Retinal pigment epithelial cell (primary cell): ENCODE measurements at regions not wholly inside any gene's neighbourhood (a gene's known extent, or its start where the extent isn't known, plus 50 kb on each side); places are given as distances from the start of the nearest gene placed in this dataset.

Experiments used
- DNase-seq: peaks from one replicate; pipeline ENCODE4 v3.0.0-alpha.2; 2010; ENCODE audit warnings: low read depth
- H3K4me3 ChIP-seq: 2 replicates; pipeline ENCODE4 v1.5.1; 2011; ENCODE audit warnings: mild to moderate bottlenecking, low read length, control low read depth, moderate library complexity
- TF ChIP-seq, protein P1 (sequence below): conservative IDR thresholded peaks from 2 replicates; pipeline ENCODE4 v1.5.1; 2011; ENCODE audit warnings: low read depth, low read length, control low read depth, inconsistent platforms

DNA sequence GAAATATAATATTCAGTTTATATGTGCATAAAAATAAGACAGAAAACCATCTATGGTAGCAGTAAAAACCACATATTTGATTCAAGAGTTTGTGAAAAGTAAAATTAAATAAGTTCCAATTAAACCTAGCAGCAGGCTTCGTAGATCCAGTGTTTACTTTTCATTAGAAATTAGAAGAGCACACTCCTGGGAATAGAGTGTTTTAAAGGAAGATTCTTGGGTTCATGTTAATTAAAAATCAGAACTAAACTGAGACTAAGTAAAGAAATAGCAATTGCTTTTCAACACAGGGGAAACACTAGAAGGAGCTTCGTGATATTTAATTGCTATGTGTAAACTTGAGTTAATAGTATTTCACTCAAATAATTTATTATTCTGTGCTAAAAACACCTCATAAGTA, 1097.8 kb upstream of the CDH18 start:
- no peak overlapping the region for H3K4me3 ChIP-seq
- no peak for DNase-seq
- TF ChIP-seq, protein P1, sequence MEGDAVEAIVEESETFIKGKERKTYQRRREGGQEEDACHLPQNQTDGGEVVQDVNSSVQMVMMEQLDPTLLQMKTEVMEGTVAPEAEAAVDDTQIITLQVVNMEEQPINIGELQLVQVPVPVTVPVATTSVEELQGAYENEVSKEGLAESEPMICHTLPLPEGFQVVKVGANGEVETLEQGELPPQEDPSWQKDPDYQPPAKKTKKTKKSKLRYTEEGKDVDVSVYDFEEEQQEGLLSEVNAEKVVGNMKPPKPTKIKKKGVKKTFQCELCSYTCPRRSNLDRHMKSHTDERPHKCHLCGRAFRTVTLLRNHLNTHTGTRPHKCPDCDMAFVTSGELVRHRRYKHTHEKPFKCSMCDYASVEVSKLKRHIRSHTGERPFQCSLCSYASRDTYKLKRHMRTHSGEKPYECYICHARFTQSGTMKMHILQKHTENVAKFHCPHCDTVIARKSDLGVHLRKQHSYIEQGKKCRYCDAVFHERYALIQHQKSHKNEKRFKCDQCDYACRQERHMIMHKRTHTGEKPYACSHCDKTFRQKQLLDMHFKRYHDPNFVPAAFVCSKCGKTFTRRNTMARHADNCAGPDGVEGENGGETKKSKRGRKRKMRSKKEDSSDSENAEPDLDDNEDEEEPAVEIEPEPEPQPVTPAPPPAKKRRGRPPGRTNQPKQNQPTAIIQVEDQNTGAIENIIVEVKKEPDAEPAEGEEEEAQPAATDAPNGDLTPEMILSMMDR = no peak

DNA sequence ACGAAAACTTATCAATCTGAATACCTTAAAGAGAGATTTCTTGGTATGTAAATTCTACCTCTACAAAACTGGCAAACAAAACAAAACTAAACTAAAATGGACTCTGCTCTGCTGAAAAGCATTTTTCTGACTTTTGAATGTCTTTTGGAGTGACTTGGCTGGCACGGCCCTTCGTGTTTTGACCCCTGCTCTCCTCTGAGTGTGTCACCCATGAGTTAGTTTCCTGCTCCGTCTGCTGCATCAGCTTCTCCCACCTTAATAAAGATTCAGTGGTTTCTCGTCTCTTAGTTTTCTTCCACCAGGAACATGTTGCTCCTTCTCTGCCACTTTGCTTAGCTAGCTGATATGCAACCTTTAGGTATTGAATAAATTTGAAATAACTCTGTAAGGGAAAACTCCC, 1084.0 kb upstream of the CDH18 start:
- TF ChIP-seq, protein P1 = no peak
- H3K4me3 ChIP-seq = no peak overlapping the region
- no peak for DNase-seq

DNA sequence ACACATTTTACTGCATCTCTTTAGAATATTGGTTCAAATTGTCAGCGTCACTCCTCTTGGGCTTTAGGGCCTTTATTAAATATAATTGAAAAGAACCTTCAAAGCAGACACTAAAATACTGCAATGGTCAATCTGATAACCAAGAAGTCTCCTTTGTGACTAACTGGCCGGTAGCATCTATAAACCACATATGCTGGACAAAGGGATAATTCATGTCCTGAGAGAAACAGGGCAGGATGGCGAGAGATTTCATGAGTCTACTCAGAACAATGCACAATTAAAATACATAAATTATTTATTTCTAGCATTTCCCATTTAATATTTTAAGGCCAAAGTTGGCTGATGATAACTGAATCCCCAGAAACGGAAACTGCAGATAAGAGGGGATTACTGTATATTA, 1083.4 kb upstream of the CDH18 start:
- no peak for DNase-seq
- H3K4me3 ChIP-seq = no peak overlapping the region
- TF ChIP-seq, protein P1 = no peak

DNA sequence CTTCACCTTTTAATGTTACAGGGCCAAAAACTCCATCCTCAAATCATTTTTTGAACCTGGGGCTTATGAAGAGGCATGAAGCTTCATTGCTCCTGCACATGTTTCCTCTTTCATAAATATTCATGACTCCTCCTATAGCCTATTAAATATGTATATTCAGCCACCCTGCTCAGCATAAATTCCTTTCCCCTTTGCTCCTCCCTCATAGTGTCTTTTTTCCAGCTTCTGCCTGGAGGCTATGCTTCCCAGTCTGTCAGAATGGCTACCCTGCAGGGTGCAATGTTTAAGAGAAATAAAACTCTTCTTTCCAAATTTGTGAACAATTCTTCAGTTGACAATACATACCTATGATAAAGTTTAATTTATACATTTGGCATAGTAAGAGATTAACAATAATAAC, 1082.9 kb upstream of the CDH18 start:
- DNase-seq = no peak
- TF ChIP-seq, protein P1 = no peak
- no peak overlapping the region for H3K4me3 ChIP-seq

DNA sequence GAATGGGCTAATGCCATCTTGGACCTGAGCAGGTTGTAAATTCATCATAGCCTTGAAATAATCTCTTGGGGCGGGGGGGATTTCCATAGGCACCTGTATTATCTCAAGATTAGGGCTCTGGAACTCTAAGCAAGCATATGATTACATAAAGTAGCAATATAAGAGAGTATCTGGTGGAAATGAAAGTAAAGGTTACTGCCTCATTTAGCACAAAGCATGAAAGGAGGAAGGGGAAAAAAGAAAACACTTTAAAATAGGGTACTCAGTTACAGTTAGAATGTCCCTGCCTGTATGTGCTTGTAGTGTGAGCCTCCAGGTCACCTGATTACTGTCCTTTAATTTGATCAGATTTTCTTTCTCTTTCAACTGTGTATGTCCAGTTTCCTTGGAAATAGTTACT, 1079.7 kb upstream of the CDH18 start:
- TF ChIP-seq, protein P1 = no peak
- no peak for DNase-seq
- no peak overlapping the region for H3K4me3 ChIP-seq

DNA sequence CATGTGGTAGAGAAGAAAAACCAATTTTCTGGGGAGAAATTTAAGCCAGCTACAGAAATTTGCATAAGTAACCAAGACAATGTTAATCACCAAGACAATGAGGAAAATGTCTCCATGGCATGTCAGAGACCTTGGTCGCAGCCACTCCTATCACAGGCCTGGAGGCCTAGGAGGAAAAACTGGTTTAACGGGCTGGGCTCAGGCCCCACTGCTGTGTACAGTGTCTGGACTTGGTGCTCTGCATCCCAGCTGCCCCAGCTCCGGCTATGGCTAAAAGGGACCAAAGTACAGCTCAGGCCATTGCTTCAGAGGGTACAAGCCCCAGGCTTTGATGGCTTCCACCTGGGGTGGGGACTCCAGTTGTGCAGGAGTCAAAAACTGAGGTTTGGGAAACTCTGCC, 1075.1 kb upstream of the CDH18 start:
- H3K4me3 ChIP-seq = no peak overlapping the region
- no peak for DNase-seq
- TF ChIP-seq, protein P1 = no peak

DNA sequence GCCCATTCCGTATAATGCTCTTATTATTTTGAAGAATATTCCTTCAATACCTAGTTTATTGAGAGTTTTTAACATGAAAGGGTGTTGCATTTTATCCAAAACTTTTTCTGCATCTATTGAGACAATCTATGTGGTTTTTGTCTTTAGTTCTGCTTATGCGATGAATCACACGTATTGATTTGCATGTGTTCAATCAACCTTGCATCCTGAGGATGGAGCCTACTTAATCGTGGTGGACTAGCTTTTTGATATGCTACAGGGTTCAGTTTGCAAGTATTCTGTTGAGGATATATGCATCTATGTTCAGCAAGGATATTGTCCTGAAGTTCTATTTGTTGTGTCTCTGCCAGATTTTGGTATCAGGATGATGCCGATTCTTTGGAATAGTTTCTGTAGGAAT, 1070.3 kb upstream of the CDH18 start:
- H3K4me3 ChIP-seq = no peak overlapping the region
- TF ChIP-seq, protein P1 = no peak
- no peak for DNase-seq
